WERI-Rb-1 (cell line): ENCODE measurements at regions not wholly inside any gene's neighbourhood (a gene's known extent, or its start where the extent isn't known, plus 50 kb on each side); places are given as distances from the start of the nearest gene placed in this dataset.

ENCODE experiments used
- DNase-seq: peaks from one replicate; pipeline ENCODE4 v3.0.0-alpha.2; 2020
- H3K27ac ChIP-seq: fragments of 250-450 bp; sonication (Bioruptor Pico); 2 replicates; pipeline ENCODE4 v1.5.1; 2020; ENCODE audit warnings: mild to moderate bottlenecking, moderate library complexity
- H3K27me3 ChIP-seq: fragments of 250-450 bp; sonication (Bioruptor Pico); 2 replicates; pipeline ENCODE4 v1.5.1; 2021; ENCODE audit warnings: mild to moderate bottlenecking, low read depth, moderate library complexity; ENCODE audit not compliant: insufficient read depth, severe bottlenecking
- H3K36me3 ChIP-seq: fragments of 250-450 bp; sonication (Bioruptor Pico); 2 replicates; pipeline ENCODE4 v1.5.1; 2020; ENCODE audit warnings: mild to moderate bottlenecking, moderate library complexity
- H3K4me3 ChIP-seq: 2 replicates; pipeline ENCODE4 v1.5.1; 2011; ENCODE audit warnings: low read depth, mild to moderate bottlenecking, control low read depth, low read length
- H3K9me3 ChIP-seq: fragments of 250-450 bp; sonication (Bioruptor Pico); 2 replicates; pipeline ENCODE4 v1.5.1; 2021; ENCODE audit warnings: mild to moderate bottlenecking, moderate library complexity; ENCODE audit not compliant: severe bottlenecking
- TF ChIP-seq, protein P1 (sequence below): IDR thresholded peaks from 2 replicates; pipeline ENCODE4 v1.5.1; 2011; ENCODE audit warnings: low read depth, mild to moderate bottlenecking, control low read depth, inconsistent platforms, low read length

- H3K36me3 ChIP-seq, result no peaks in the 10 kb centered on the region
- DNase-seq, result no peak
- no peak overlapping the region for H3K27ac ChIP-seq
- no peaks in the 10 kb centered on the region for H3K27me3 ChIP-seq
- TF ChIP-seq, protein P1, sequence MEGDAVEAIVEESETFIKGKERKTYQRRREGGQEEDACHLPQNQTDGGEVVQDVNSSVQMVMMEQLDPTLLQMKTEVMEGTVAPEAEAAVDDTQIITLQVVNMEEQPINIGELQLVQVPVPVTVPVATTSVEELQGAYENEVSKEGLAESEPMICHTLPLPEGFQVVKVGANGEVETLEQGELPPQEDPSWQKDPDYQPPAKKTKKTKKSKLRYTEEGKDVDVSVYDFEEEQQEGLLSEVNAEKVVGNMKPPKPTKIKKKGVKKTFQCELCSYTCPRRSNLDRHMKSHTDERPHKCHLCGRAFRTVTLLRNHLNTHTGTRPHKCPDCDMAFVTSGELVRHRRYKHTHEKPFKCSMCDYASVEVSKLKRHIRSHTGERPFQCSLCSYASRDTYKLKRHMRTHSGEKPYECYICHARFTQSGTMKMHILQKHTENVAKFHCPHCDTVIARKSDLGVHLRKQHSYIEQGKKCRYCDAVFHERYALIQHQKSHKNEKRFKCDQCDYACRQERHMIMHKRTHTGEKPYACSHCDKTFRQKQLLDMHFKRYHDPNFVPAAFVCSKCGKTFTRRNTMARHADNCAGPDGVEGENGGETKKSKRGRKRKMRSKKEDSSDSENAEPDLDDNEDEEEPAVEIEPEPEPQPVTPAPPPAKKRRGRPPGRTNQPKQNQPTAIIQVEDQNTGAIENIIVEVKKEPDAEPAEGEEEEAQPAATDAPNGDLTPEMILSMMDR, result no peak
- H3K9me3 ChIP-seq, result no peaks in the 10 kb centered on the region
- no peak overlapping the region for H3K4me3 ChIP-seq
Observed at GRCh38 chr9:17062497-17062896, 72.3 kb upstream of the CNTLN start.

- H3K27ac ChIP-seq, result no peak overlapping the region
- no peak overlapping the region for H3K4me3 ChIP-seq
- no peaks in the 10 kb centered on the region for H3K36me3 ChIP-seq
- no peaks in the 10 kb centered on the region for H3K9me3 ChIP-seq
- TF ChIP-seq, protein P1, result no peak
- H3K27me3 ChIP-seq, result no peaks in the 10 kb centered on the region
- no peak for DNase-seq
Observed at GRCh38 chr9:17060450-17060849, 74.4 kb upstream of the CNTLN start.

GRCh38 chr9:17059465-17059864 lies 75.4 kb upstream of the CNTLN start:
- Histone ChIP-seq H3K9me3 (no peaks in the 10 kb centered on the region), H3K27me3 (no peaks in the 10 kb centered on the region), H3K36me3 (no peaks in the 10 kb centered on the region), H3K27ac (no peak overlapping the region), H3K4me3 (no peak overlapping the region)
- no peak for DNase-seq
- TF ChIP-seq, protein P1, result no peak

DNA sequence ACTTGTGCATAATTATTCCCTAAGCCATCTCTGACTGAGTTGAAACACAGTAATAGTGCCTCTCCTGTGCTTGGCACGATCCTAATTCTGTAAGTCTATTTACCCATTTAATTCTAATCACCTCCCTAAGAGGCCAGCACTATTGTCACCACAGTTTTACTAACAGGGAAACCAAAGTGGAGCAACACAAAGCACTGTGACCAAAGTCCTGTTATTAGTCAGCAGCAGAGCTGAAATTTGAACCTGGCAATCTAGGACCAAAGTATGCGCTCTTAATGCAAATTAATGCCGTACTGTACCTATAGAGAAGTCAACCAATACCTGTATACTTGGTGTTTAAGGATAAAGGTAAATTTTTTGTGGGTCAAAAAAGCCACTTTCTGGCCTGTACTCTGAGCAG lies 77.1 kb upstream of the CNTLN start:
- TF ChIP-seq, protein P1, result no peak
- Histone ChIP-seq H3K27me3 (no peaks in the 10 kb centered on the region), H3K36me3 (no peaks in the 10 kb centered on the region), H3K4me3 (no peak overlapping the region), H3K27ac (no peak overlapping the region), H3K9me3 (no peaks in the 10 kb centered on the region)
- no peak for DNase-seq

DNA sequence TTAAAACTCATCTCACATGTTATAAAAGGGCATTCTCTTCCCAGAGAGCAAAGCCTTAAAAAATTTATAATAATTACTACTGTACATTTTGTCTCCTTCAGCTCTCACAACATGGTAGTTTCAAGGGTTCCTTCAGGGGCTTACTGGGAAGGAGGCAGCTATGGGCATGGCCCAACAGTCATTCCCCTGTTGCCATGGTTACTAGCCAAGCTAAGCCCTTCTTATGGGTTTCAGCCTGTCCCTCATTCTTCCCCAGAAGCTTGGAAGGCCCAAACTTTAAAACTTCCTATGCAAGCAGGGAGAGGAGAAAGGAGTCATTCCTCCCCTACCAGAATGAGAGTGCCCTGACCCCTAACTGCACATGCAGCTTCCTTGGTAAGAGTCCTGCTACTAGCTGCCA lies 82.2 kb upstream of the CNTLN start:
- H3K27me3 ChIP-seq, result no peaks in the 10 kb centered on the region
- no peaks in the 10 kb centered on the region for H3K9me3 ChIP-seq
- H3K4me3 ChIP-seq, result no peak overlapping the region
- H3K36me3 ChIP-seq, result no peaks in the 10 kb centered on the region
- no peak for DNase-seq
- TF ChIP-seq, protein P1, result no peak
- H3K27ac ChIP-seq, result no peak overlapping the region

- Histone ChIP-seq H3K27ac (no peak overlapping the region), H3K4me3 (no peak overlapping the region), H3K27me3 (no peaks in the 10 kb centered on the region), H3K36me3 (no peaks in the 10 kb centered on the region), H3K9me3 (no peaks in the 10 kb centered on the region)
- no peak for DNase-seq
- TF ChIP-seq, protein P1, result no peak
Observed at GRCh38 chr9:17045381-17045940, 89.4 kb upstream of the CNTLN start.
